Common myeloid progenitor, CD34-positive (primary cell): ENCODE measurements at regions not wholly inside any gene's neighbourhood (a gene's known extent, or its start where the extent isn't known, plus 50 kb on each side); places are given as distances from the start of the nearest gene placed in this dataset.

ENCODE experiments used
- CTCF ChIA-PET: fragments of 350-600 bp; sonication (Branson Sonifier 250); formaldehyde crosslinking; loops from one replicate; lab custom pipeline; 2021; ENCODE audit warnings: antibody characterized with exemption; lab: Charles Lee
- POLR2A ChIA-PET: fragments of 350-600 bp; sonication (Branson Sonifier 250); formaldehyde crosslinking; loops from one replicate; lab custom pipeline; 2021; ENCODE audit warnings: antibody characterized with exemption; lab: Charles Lee
- DNase-seq, 3 donors: peaks; one replicate each; pipeline versions ENCODE4 v3.0.0 to v3.0.0-alpha.2; 2013
- H3K27ac ChIP-seq, 2 experiments: 1 replicate in 1 of 2; 2 replicates in 1 of 2; pipeline ENCODE4 v1.7.0; 2013; ENCODE audit warnings: inconsistent platforms in 2 of 2, low read length in 2 of 2, mild to moderate bottlenecking in 2 of 2, low read depth in 1 of 2, moderate library complexity in 1 of 2; ENCODE audit not compliant: severe bottlenecking in 2 of 2, insufficient read depth in 1 of 2, poor library complexity in 1 of 2
- H3K27me3 ChIP-seq, 5 experiments: replicated peaks in 2 of 5; 1 replicate in 3 of 5; 2 replicates in 2 of 5; pipeline versions ENCODE4 v1.6.1 to v1.7.0; 2013; ENCODE audit warnings: low read length in 4 of 5, mild to moderate bottlenecking in 2 of 5, moderate library complexity in 2 of 5, inconsistent platforms in 1 of 5; ENCODE audit not compliant: insufficient read depth in 5 of 5, control insufficient read depth in 4 of 5
- H3K36me3 ChIP-seq, 4 experiments: 1 replicate in 2 of 4; 2 replicates in 2 of 4; pipeline versions ENCODE4 v1.6.1 to v1.7.0; 2013; ENCODE audit warnings: low read length in 3 of 4, control low read depth in 1 of 4, mild to moderate bottlenecking in 1 of 4; ENCODE audit not compliant: control insufficient read depth in 4 of 4, insufficient read depth in 4 of 4
- H3K4me1 ChIP-seq, 4 experiments: 1 replicate in 3 of 4; 2 replicates in 1 of 4; pipeline versions ENCODE4 v1.6.1 to v1.7.1; 2013; ENCODE audit warnings: low read length in 3 of 4, mild to moderate bottlenecking in 3 of 4, control low read depth in 1 of 4, inconsistent platforms in 1 of 4, moderate library complexity in 1 of 4; ENCODE audit not compliant: control insufficient read depth in 4 of 4, insufficient read depth in 4 of 4; ENCODE audit errors: control extremely low read depth in 1 of 4
- H3K4me3 ChIP-seq, 7 experiments: 1 replicate in 4 of 7; 2 replicates in 3 of 7; pipeline versions ENCODE4 v1.5.1 to v1.7.0; 2013; ENCODE audit warnings: mild to moderate bottlenecking in 7 of 7, low read length in 6 of 7, moderate library complexity in 6 of 7, inconsistent platforms in 2 of 7, low read depth in 2 of 7, control low read depth in 1 of 7; ENCODE audit not compliant: insufficient read depth in 4 of 7, control insufficient read depth in 1 of 7; ENCODE audit errors: extremely low read depth in 1 of 7
- H3K9me3 ChIP-seq, 5 experiments: 1 replicate in 4 of 5; 2 replicates in 1 of 5; pipeline versions ENCODE4 v1.6.1 to v1.7.1; 2013; ENCODE audit warnings: low read length in 4 of 5, mild to moderate bottlenecking in 2 of 5, inconsistent platforms in 1 of 5, low read depth in 1 of 5, moderate library complexity in 1 of 5; ENCODE audit not compliant: control insufficient read depth in 4 of 5, insufficient read depth in 2 of 5; ENCODE audit errors: control extremely low read depth in 1 of 5
- WGBS: methylation state at CpG from one replicate; pipeline ENCODE4 v1.1.5; 2013; ENCODE audit not compliant: insufficient coverage; 5-methylcytosine and 5-hydroxymethylcytosine counted together

DNA sequence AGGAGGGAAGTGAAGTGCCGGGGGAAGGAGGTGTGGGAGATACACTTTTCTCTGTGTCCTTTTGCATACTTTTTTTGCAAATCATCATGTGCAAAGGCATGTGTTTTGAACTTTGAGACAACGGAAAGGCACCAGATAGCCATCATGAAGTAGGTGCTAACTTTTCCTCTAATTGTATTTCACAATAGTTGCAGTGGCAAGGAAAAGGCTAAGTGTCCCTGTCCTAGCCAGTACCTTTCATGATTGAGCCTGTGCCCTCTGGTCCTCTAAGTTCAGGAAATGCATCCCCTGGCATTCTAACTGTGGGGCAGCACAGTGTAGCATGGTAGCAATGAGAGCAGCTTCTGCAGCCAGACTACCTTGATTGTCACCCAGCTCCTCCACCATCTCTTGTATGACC is 186.2 kb downstream of the ADSS2 start:
- peaks cover 0 to 4% (median 0%) of the 10 kb centered on the region in 5 experiments for H3K9me3 ChIP-seq
- H3K27ac ChIP-seq: no peak overlapping the region
- DNase-seq: no peak
- H3K36me3 ChIP-seq: no peaks in the 10 kb centered on the region
- no peaks in the 10 kb centered on the region for H3K27me3 ChIP-seq
- WGBS: 95% methylated on average over 2 of the region's 2 CpGs
- H3K4me1 ChIP-seq: peaks cover 0 to 6% (median 2%) of the 10 kb centered on the region in 4 experiments
- ChIA-PET POLR2A (no interaction called here), CTCF (no interaction called here)
- no peak overlapping the region for H3K4me3 ChIP-seq

DNA sequence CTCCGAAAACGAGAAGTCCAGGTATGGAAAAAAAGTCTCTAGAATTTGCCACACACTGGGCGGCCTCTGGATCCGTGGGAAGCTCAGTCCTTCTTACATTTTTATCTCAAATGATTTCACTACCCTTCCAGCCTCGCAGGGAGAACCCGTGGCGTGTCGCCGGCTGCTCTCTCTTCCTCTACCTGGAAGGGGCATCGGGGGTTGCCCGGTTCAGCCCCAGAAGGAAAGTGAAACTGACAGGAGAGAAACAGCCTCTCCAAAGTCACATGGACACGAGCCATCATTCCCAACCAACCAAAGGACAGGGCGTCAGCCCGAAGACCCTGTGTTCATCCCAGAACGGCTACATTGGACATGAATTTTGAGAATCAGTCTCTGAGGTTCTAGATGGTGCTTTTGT is 182.5 kb downstream of the ADSS2 start:
- Histone ChIP-seq H3K27ac (no peak overlapping the region), H3K27me3 (no peaks in the 10 kb centered on the region), H3K4me1 (peaks cover 3 to 18% (median 9%) of the 10 kb centered on the region in 4 experiments), H3K4me3 (no peak overlapping the region), H3K36me3 (no peaks in the 10 kb centered on the region), H3K9me3 (peaks cover 0 to 6% (median 0%) of the 10 kb centered on the region in 5 experiments)
- POLR2A ChIA-PET: no interaction called here
- no peak for DNase-seq
- 95% methylated on average over 11 of the region's 15 CpGs for WGBS
- CTCF ChIA-PET: interaction anchor here (1.3 kb wide), 1 partner anchor 14 kb away, joined by 3 read pairs; no protein-coding TSS in a partner anchor

DNA sequence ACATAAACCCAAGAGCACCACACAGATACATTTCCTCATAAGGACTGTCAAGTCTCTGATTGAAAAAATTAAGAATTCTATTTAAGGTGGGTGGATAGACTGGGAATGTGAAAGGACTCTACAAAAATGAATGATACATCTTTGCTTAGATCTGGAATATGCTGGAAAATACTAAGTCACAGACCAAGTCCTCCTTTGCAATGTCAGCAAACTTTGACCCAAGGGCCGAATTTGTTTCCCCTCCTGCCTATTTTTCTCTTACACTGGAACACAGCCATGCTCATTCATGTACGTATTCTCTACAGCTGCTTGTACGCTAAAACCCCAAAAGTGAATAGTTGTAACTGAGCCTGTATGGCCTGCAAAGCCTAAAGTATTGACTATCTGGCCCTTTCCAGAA is 180.7 kb downstream of the ADSS2 start:
- peaks cover 3 to 21% (median 12%) of the 10 kb centered on the region in 4 experiments for H3K4me1 ChIP-seq
- no peak for DNase-seq
- no peaks in the 10 kb centered on the region for H3K27me3 ChIP-seq
- no peak overlapping the region for H3K27ac ChIP-seq
- H3K9me3 ChIP-seq: peaks cover 0 to 5% (median 0%) of the 10 kb centered on the region in 5 experiments
- CTCF ChIA-PET: interaction anchor here (0.8 to 2.9 kb wide), 6 partner anchors 26 to 927 kb away, joined by 3 to 14 read pairs (median 5); no protein-coding TSS in a partner anchor
- POLR2A ChIA-PET: no interaction called here
- no peak overlapping the region for H3K4me3 ChIP-seq
- no peaks in the 10 kb centered on the region for H3K36me3 ChIP-seq
- 90% methylated on average over 3 of the region's 3 CpGs for WGBS

DNA sequence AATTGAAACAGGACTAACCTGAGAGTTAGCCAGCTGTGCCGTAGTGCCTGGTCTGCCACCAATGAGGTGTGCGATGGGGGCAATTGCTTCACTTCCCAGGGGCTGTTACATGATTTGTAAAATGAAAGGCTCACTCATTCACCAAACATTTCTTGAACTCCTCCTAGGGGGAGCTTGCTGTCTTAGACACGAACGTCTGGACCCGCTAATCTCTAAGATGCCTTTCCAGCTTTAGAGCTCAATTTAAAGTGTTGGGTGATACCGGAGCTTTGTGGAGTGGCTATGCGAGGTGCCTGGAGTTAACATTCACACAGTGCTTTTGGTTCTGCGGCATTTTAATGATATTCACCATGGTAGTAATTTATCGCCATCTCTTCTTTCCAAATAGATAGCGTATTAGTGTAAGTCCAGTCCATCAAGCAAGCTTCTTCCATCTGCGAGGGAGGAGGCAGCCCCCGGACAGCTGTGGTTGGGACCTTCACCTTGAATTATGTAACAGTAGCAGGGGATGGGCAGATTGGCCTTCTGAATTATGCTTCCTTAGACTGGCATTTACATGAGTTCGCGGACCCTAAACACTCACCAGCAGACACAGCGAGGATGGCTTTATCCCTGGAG is 179.9 kb downstream of the ADSS2 start:
- H3K9me3 ChIP-seq: peaks cover 0 to 5% (median 0%) of the 10 kb centered on the region in 5 experiments
- H3K4me3 ChIP-seq: no peak overlapping the region
- no peaks in the 10 kb centered on the region for H3K27me3 ChIP-seq
- no peaks in the 10 kb centered on the region for H3K36me3 ChIP-seq
- H3K27ac ChIP-seq: no peak overlapping the region
- ChIA-PET POLR2A (no interaction called here), CTCF (interaction anchor here (0.8 to 3.0 kb wide), 17 partner anchors 11 to 928 kb away, joined by 3 to 16 read pairs (median 4); partner anchors contain the start of gene ZBTB18)
- no peak for DNase-seq
- peaks cover 0 to 15% (median 12%) of the 10 kb centered on the region in 4 experiments for H3K4me1 ChIP-seq
- 95% methylated on average over 10 of the region's 15 CpGs for WGBS

DNA sequence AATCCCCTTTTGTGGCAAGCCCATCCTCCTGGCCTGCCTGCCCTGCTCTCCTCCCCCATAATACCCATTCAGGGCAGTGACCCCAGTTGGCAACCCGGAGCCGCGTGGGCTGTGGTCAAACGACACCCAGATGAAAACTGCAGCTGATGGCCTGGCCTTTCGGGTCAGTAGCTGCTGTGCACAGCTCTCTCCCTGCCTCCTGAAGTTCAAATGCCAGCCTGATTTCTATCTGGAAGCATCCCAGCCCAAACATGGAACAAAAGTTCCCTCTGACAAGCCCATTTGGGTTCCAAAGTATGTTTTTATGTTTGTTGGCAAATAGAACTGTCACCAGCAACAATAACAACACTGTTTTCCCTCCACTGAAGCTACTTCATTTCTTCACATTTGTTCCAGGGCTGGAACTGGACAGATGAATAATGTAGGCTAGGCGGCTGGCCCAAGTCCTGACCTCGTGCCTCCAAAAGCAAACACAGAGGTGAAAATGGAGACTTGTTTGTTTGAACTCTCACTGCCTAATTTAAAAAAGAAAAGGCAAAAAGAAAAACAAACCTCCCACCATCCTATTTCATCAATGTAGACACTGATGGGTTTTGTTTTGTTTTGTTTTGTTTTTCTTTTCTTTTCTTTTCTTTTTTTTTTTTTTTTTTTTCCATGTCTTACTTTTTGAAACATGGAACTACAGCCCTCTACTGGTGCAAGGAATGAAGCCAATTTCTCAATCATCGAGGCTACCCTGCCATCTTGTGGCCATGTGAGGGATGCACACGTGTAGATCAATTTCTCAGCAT is 179.0 kb downstream of the ADSS2 start:
- 76% methylated on average over 9 of the region's 9 CpGs for WGBS
- ChIA-PET CTCF (interaction anchor here (0.6 to 3.0 kb wide), 24 partner anchors 12 to 929 kb away, joined by 3 to 16 read pairs (median 4); partner anchors contain the start of gene ZBTB18), POLR2A (no interaction called here)

DNA sequence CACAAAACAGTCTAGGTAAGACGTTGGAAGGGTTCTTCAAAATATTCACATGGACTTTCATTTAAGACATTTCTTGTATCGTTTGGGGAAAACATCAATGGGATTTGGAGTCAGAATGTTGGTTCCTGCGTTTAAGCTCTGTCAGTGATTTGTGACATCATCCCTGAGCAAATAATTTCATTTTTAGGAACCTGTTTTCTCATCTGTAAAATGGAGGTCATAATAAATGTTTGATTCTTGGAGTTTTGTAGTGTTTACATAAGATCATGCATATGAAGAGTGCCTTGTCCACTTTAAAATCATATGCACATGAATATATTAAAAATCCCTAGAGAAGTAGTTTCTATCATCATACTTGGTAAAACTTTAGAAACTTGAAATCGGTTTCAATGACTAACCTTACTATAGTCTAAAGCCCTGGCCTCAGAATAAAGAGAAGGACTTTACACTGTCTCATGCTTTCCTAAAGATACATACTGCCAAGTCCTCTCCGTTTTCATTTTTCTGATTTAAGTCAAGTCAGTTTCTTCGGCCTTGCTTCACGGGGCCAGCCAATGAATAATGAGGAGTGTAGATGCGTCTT is 178.4 kb downstream of the ADSS2 start:
- ChIA-PET POLR2A (no interaction called here), CTCF (interaction anchor here (0.7 to 3.0 kb wide), 15 partner anchors 10 to 565 kb away, joined by 3 to 16 read pairs (median 4); partner anchors contain the start of gene ZBTB18)
- H3K9me3 ChIP-seq: peaks cover 0 to 5% (median 0%) of the 10 kb centered on the region in 5 experiments
- DNase-seq: no peak
- no peaks in the 10 kb centered on the region for H3K36me3 ChIP-seq
- no peak overlapping the region for H3K27ac ChIP-seq
- H3K27me3 ChIP-seq: no peaks in the 10 kb centered on the region
- peak overlapping the region in 1 of 7 experiments; percentile 39 for H3K4me3 ChIP-seq
- 59% methylated on average over 6 of the region's 8 CpGs for WGBS
- H3K4me1 ChIP-seq: peaks cover 0 to 14% (median 12%) of the 10 kb centered on the region in 4 experiments

More for the DNA sequence above, 179.0 kb downstream of the ADSS2 start:
- Histone ChIP-seq H3K9me3 (peaks cover 0 to 5% (median 0%) of the 10 kb centered on the region in 5 experiments), H3K4me3 (no peak overlapping the region), H3K27ac (no peak overlapping the region), H3K36me3 (no peaks in the 10 kb centered on the region), H3K4me1 (peaks cover 0 to 14% (median 12%) of the 10 kb centered on the region in 4 experiments), H3K27me3 (no peaks in the 10 kb centered on the region)
- peak; percentile 89 to 95 (median 91) for DNase-seq
